ENCODE measurements at regions not wholly inside any gene's neighbourhood (a gene's known extent, or its start where the extent isn't known, plus 50 kb on each side); places are given as distances from the start of the nearest gene placed in this dataset.

GRCh38 chr16:7805686-7806396 lies 473.2 kb downstream of the RBFOX1 start:
- TF ChIP-seq NFIC (IDR thresholded peaks at IDR 0.05) (no peak), ZBTB7A (IDR thresholded peaks at IDR 0.05; ENCODE audit: low read depth) (no peak), YY1 (IDR thresholded peaks at IDR 0.05; ENCODE audit: low read depth) (no peak), CEBPB (IDR thresholded peaks at IDR 0.05) (no peak), REST (IDR thresholded peaks at IDR 0.05; ENCODE audit: low read depth) (no peak), TEAD4 (IDR thresholded peaks at IDR 0.05) (no peak)
- TF ChIP-seq, protein P1, sequence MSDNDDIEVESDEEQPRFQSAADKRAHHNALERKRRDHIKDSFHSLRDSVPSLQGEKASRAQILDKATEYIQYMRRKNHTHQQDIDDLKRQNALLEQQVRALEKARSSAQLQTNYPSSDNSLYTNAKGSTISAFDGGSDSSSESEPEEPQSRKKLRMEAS (IDR thresholded peaks at IDR 0.05): no peak
- TF ChIP-seq, protein P2, sequence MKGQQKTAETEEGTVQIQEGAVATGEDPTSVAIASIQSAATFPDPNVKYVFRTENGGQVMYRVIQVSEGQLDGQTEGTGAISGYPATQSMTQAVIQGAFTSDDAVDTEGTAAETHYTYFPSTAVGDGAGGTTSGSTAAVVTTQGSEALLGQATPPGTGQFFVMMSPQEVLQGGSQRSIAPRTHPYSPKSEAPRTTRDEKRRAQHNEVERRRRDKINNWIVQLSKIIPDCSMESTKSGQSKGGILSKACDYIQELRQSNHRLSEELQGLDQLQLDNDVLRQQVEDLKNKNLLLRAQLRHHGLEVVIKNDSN (IDR thresholded peaks at IDR 0.05): no peak

GRCh38 chr16:7804635-7805195 lies 472.1 kb downstream of the RBFOX1 start:
- no peak for TF ChIP-seq EGR1 (IDR thresholded peaks at IDR 0.05)
- TF ChIP-seq ZBTB7A (IDR thresholded peaks at IDR 0.05; ENCODE audit: low read depth): no peak
- no peak for TF ChIP-seq YY1 (IDR thresholded peaks at IDR 0.05; ENCODE audit: low read depth)
- TF ChIP-seq CEBPB (IDR thresholded peaks at IDR 0.05): no peak
- TF ChIP-seq NFIC (IDR thresholded peaks at IDR 0.05): no peak
- no peak for TF ChIP-seq TEAD4 (IDR thresholded peaks at IDR 0.05)
- TF ChIP-seq, protein P1 (IDR thresholded peaks at IDR 0.05): no peak
- TF ChIP-seq TAF1 (IDR thresholded peaks at IDR 0.05; ENCODE audit: low read depth): no peak
- TF ChIP-seq EP300 (IDR thresholded peaks at IDR 0.05; ENCODE audit: borderline replicate concordance): no peak
- no peak for TF ChIP-seq CREB1 (IDR thresholded peaks at IDR 0.05; ENCODE audit: low read depth)

GRCh38 chr16:7792346-7792745 lies 459.7 kb downstream of the RBFOX1 start:
- no peak for TF ChIP-seq RAD21 (IDR thresholded peaks at IDR 0.05; ENCODE audit: low read depth)
- TF ChIP-seq, protein P1 (IDR thresholded peaks at IDR 0.05): no peak
- no peak for TF ChIP-seq REST (IDR thresholded peaks at IDR 0.05; ENCODE audit: low read depth)
- no peak for TF ChIP-seq EGR1 (IDR thresholded peaks at IDR 0.05)
- no peak for TF ChIP-seq YY1 (IDR thresholded peaks at IDR 0.05; ENCODE audit: low read depth)
- no peak for TF ChIP-seq CEBPB (IDR thresholded peaks at IDR 0.05)
- TF ChIP-seq FOXM1 (IDR thresholded peaks at IDR 0.05; ENCODE audit: borderline replicate concordance, low read depth): no peak
- no peak for TF ChIP-seq CREB1 (IDR thresholded peaks at IDR 0.05; ENCODE audit: low read depth)
- TF ChIP-seq ZBTB7A (IDR thresholded peaks at IDR 0.05; ENCODE audit: low read depth): no peak
- no peak for TF ChIP-seq EP300 (IDR thresholded peaks at IDR 0.05; ENCODE audit: borderline replicate concordance)
- TF ChIP-seq TEAD4 (IDR thresholded peaks at IDR 0.05): no peak
- no peak for TF ChIP-seq TCF12 (IDR thresholded peaks at IDR 0.05; ENCODE audit: low read depth)
- TF ChIP-seq, protein P2 (IDR thresholded peaks at IDR 0.05): no peak
- no peak for TF ChIP-seq TAF1 (IDR thresholded peaks at IDR 0.05; ENCODE audit: low read depth)
- no peak for TF ChIP-seq NFIC (IDR thresholded peaks at IDR 0.05)

- TF ChIP-seq TCF12 (IDR thresholded peaks at IDR 0.05; ENCODE audit: low read depth) (no peak), CEBPB (IDR thresholded peaks at IDR 0.05) (no peak), EGR1 (IDR thresholded peaks at IDR 0.05) (no peak), EP300 (IDR thresholded peaks at IDR 0.05; ENCODE audit: borderline replicate concordance) (no peak), RAD21 (IDR thresholded peaks at IDR 0.05; ENCODE audit: low read depth) (no peak), NFIC (IDR thresholded peaks at IDR 0.05) (no peak), TAF1 (IDR thresholded peaks at IDR 0.05; ENCODE audit: low read depth) (no peak)
- TF ChIP-seq, protein P1 (IDR thresholded peaks at IDR 0.05): no peak
- TF ChIP-seq, protein P2 (IDR thresholded peaks at IDR 0.05): no peak
Measured at GRCh38 chr16:7791028-7791590, 458.5 kb downstream of the RBFOX1 start.

All from Ishikawa (cell line).